ENCODE measurements at regions not wholly inside any gene's neighbourhood (a gene's known extent, or its start where the extent isn't known, plus 50 kb on each side); places are given as distances from the start of the nearest gene placed in this dataset.

GRCh38 chr9:33684831-33685230 lies 110.5 kb upstream of the PRSS3 start:
- Histone ChIP-seq H3K36me3 (ENCODE audit: control insufficient read depth, insufficient read depth, low read length) (no peaks in the 10 kb centered on the region), H3K9me3 (ENCODE audit: control insufficient read depth, insufficient read depth, low read depth, low read length) (no peaks in the 10 kb centered on the region), H3K4me3 (ENCODE audit: low read depth in 2 of 2, low read length in 2 of 2) (no peak overlapping the region), H3K27me3 (ENCODE audit: control insufficient read depth, insufficient read depth, low read length) (peaks cover 28% of the 10 kb centered on the region), H3K27ac (ENCODE audit: low read length) (no peak overlapping the region), H3K4me1 (ENCODE audit: control insufficient read depth, insufficient read depth, low read length) (no peaks in the 10 kb centered on the region)
- in situ Hi-C loops (cut with HindIII; ENCODE audit: low pct_unique_long_range_greater_than_20kb, low sequenced_read_pairs), result no loop called here
- no peak for DNase-seq (ENCODE audit: low read depth, low spot score)
- intact Hi-C loops (cut with micrococcal nuclease; ENCODE audit: unreplicated experiment), result no loop called here
- no TSS peak for BruUV-seq (replicated peaks)
- ChIA-PET CTCF (no interaction called here), POLR2A (no interaction called here)
- TF ChIP-seq CTCF (IDR thresholded peaks at IDR 0.05) (no peak), SIN3A (IDR thresholded peaks at IDR 0.05; ENCODE audit: borderline replicate concordance, insufficient read depth, low read depth, low read length) (no peak), TCF7L2 (IDR thresholded peaks at IDR 0.05; ENCODE audit: low read depth, low read length) (no peak), POLR2AphosphoS5 (IDR thresholded peaks at IDR 0.05; ENCODE audit: low read depth, low read length) (no peak)
- TF ChIP-seq, protein P1, sequence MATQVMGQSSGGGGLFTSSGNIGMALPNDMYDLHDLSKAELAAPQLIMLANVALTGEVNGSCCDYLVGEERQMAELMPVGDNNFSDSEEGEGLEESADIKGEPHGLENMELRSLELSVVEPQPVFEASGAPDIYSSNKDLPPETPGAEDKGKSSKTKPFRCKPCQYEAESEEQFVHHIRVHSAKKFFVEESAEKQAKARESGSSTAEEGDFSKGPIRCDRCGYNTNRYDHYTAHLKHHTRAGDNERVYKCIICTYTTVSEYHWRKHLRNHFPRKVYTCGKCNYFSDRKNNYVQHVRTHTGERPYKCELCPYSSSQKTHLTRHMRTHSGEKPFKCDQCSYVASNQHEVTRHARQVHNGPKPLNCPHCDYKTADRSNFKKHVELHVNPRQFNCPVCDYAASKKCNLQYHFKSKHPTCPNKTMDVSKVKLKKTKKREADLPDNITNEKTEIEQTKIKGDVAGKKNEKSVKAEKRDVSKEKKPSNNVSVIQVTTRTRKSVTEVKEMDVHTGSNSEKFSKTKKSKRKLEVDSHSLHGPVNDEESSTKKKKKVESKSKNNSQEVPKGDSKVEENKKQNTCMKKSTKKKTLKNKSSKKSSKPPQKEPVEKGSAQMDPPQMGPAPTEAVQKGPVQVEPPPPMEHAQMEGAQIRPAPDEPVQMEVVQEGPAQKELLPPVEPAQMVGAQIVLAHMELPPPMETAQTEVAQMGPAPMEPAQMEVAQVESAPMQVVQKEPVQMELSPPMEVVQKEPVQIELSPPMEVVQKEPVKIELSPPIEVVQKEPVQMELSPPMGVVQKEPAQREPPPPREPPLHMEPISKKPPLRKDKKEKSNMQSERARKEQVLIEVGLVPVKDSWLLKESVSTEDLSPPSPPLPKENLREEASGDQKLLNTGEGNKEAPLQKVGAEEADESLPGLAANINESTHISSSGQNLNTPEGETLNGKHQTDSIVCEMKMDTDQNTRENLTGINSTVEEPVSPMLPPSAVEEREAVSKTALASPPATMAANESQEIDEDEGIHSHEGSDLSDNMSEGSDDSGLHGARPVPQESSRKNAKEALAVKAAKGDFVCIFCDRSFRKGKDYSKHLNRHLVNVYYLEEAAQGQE (IDR thresholded peaks at IDR 0.05; ENCODE audit: insufficient read depth in 1 of 2, low read depth in 2 of 2, low read length in 1 of 2), result no peak
- no peak for ATAC-seq

DNA sequence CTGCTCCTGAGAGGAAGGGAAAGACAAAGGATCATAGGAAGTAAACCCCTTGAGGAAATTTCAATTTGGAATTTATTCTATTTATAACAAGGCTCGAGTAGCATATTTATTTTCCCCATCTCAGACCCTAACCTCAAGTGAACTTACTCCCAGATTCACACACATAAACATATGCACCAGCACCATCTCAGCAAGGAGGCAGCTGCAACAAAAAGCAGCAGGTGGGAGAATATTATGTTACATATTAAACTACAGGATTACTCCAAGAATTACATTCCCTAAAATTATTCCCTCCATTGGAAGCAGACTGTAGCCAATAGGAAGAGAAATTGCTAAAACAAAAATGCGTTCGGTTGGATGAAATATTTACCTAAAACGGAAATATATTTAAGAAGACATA lies 108.4 kb upstream of the PRSS3 start:
- intact Hi-C loops (cut with micrococcal nuclease; ENCODE audit: unreplicated experiment), result no loop called here
- ChIA-PET CTCF (no interaction called here), POLR2A (no interaction called here)
- H3K27ac ChIP-seq (ENCODE audit: low read length), result no peak overlapping the region
- BruUV-seq (replicated peaks), result no TSS peak
- TF ChIP-seq POLR2AphosphoS5 (IDR thresholded peaks at IDR 0.05; ENCODE audit: low read depth, low read length) (no peak), CTCF (IDR thresholded peaks at IDR 0.05) (no peak), SIN3A (IDR thresholded peaks at IDR 0.05; ENCODE audit: borderline replicate concordance, insufficient read depth, low read depth, low read length) (no peak), TCF7L2 (IDR thresholded peaks at IDR 0.05; ENCODE audit: low read depth, low read length) (no peak)
- TF ChIP-seq, protein P1 (IDR thresholded peaks at IDR 0.05; ENCODE audit: insufficient read depth in 1 of 2, low read depth in 2 of 2, low read length in 1 of 2), result no peak
- H3K4me3 ChIP-seq (ENCODE audit: low read depth in 2 of 2, low read length in 2 of 2), result no peak overlapping the region
- DNase-seq (ENCODE audit: low read depth, low spot score), result no peak
- no peaks in the 10 kb centered on the region for H3K9me3 ChIP-seq (ENCODE audit: control insufficient read depth, insufficient read depth, low read depth, low read length)
- peaks cover 20% of the 10 kb centered on the region for H3K27me3 ChIP-seq (ENCODE audit: control insufficient read depth, insufficient read depth, low read length)
- in situ Hi-C loops (cut with HindIII; ENCODE audit: low pct_unique_long_range_greater_than_20kb, low sequenced_read_pairs), result no loop called here
- no peaks in the 10 kb centered on the region for H3K36me3 ChIP-seq (ENCODE audit: control insufficient read depth, insufficient read depth, low read length)
- ATAC-seq, result no peak
- H3K4me1 ChIP-seq (ENCODE audit: control insufficient read depth, insufficient read depth, low read length), result no peaks in the 10 kb centered on the region

Measured in Panc1 (cell line).